ENCODE measurements at regions not wholly inside any gene's neighbourhood (a gene's known extent, or its start where the extent isn't known, plus 50 kb on each side); places are given as distances from the start of the nearest gene placed in this dataset.

DNA sequence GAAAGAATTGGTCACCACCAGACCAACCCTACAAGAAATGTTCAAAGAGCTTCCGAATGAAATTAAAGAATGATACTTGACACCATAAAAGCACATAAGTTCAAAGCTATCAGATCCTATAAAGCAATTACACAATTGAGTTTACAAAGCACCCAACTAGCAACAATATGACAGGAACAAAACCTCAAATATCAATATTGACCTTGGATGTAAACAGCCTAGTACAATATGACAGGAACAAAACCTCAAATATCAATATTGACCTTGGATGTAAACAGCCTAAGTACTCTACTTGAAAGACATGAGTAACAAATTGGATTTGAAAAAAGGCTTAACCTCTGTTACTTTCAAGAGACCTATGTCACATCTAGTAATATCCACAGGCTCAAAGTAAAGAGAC lies 1201.4 kb downstream of the XPNPEP1 start:
- no peaks in the 10 kb centered on the region for H3K27me3 ChIP-seq
- no peaks in the 10 kb centered on the region for H3K36me3 ChIP-seq (ENCODE audit: low read depth, missing control alignments)
- WGBS, 2 donors: 93 to 100% methylated on average over 1 of the region's 1 CpG
- intact Hi-C loops (cut with DNase I; ENCODE audit: low total_unique reads): no loop called here
- H3K27ac ChIP-seq: no peak overlapping the region
- no peak overlapping the region for H3K4me3 ChIP-seq
- no peak for TF ChIP-seq CTCF (IDR thresholded peaks at IDR 0.05)
- no peak for TF ChIP-seq POLR2A (IDR thresholded peaks at IDR 0.05)
- no peaks in the 10 kb centered on the region for H3K4me1 ChIP-seq
- no peak for DNase-seq
- H3K9me3 ChIP-seq: no peaks in the 10 kb centered on the region

DNA sequence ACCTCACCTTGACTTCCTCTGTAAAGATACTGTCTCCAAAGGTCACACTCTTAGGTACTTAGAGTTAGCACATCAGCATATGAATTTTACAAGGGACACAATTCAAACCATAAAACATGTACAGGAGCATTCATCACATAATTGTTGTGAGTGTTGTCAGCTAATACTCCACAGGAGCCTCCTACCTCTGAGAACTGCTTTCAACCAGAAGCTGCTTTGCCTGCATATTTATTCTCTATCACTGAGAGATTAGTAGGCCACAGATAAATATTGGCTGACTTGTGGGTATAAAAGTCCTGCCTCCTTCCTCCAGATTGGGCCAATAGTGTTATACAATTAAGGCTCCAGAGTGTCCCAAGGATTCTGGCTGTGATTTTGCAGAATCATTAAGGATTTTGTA lies 1207.0 kb downstream of the XPNPEP1 start:
- TF ChIP-seq POLR2A (IDR thresholded peaks at IDR 0.05): no peak
- no peak for TF ChIP-seq CTCF (IDR thresholded peaks at IDR 0.05)
- no peaks in the 10 kb centered on the region for H3K36me3 ChIP-seq (ENCODE audit: low read depth, missing control alignments)

DNA sequence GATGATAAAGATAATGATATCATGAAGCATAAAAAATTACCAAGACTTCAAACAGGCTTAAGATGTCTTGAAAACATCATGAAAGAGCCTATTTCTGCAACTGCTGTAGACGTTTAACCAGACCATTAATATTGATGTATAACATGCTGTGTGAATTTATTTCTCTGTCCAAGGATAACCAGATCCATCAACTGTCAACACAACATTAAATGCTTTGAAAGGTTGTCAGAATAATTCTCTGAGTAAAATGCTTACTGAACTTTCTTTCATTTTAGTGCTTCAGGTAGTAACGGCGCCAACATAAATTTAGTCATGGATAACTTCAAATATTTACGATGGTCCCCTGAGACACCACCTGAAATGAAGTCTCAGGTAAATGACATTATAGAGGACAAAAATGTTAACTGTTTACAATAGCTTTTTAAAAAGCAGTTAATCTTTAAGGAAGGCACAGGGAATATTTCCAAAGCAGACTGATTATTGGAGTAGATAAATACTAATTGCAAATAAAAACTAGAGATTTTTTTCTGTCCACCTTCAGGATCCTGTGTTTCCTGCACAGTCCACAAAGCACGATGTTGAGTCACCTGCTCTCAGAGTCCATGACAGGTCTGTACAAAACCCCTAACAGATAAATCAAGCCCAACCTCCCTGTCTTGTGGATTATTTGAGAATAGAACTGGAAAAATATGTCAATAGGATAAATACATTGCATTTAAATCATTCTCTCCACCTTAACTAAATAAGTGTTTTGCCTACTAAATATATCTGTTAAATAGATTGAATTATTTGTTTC lies 1213.2 kb downstream of the XPNPEP1 start:
- WGBS, 2 donors: 82 to 91% methylated on average over 5 of the region's 5 CpGs
- no peak overlapping the region for H3K27ac ChIP-seq
- DNase-seq: no peak
- no peaks in the 10 kb centered on the region for H3K27me3 ChIP-seq
- no peaks in the 10 kb centered on the region for H3K9me3 ChIP-seq
- H3K36me3 ChIP-seq (ENCODE audit: low read depth, missing control alignments): no peaks in the 10 kb centered on the region
- no peak for TF ChIP-seq CTCF (IDR thresholded peaks at IDR 0.05)
- no peak for TF ChIP-seq POLR2A (IDR thresholded peaks at IDR 0.05)
- H3K4me1 ChIP-seq: no peaks in the 10 kb centered on the region
- intact Hi-C loops (cut with DNase I; ENCODE audit: low total_unique reads): no loop called here
- H3K4me3 ChIP-seq: no peak overlapping the region

More for the DNA sequence above, 1207.0 kb downstream of the XPNPEP1 start:
- no peaks in the 10 kb centered on the region for H3K27me3 ChIP-seq
- DNase-seq: no peak
- H3K27ac ChIP-seq: no peak overlapping the region
- H3K4me1 ChIP-seq: no peaks in the 10 kb centered on the region
- no peaks in the 10 kb centered on the region for H3K9me3 ChIP-seq
- intact Hi-C loops (cut with DNase I; ENCODE audit: low total_unique reads): no loop called here
- H3K4me3 ChIP-seq: no peak overlapping the region

DNA sequence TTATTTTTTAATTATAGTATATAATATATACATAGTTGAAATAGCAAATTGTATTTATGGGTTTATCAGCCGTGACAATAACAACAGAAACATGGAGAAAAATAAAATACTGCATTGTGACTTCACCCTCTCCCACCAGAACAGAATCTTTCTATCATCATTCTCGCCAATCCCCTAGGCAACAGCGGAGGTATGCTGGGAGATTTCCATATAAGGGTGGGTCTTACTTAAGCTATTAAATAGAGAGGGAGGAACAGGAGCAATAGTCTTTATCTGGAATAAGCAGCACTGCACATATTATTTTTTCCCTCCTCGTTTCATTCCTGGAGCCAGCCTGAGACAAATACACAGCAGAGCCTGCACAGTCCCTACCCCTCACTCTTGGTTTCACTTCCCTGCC lies 1214.9 kb downstream of the XPNPEP1 start:
- no peaks in the 10 kb centered on the region for H3K4me1 ChIP-seq
- H3K9me3 ChIP-seq: no peaks in the 10 kb centered on the region
- DNase-seq: no peak
- WGBS, 2 donors: 75 to 80% methylated on average over 4 of the region's 4 CpGs
- intact Hi-C loops (cut with DNase I; ENCODE audit: low total_unique reads): no loop called here
- no peaks in the 10 kb centered on the region for H3K36me3 ChIP-seq (ENCODE audit: low read depth, missing control alignments)
- TF ChIP-seq CTCF (IDR thresholded peaks at IDR 0.05): no peak
- no peak for TF ChIP-seq POLR2A (IDR thresholded peaks at IDR 0.05)
- H3K4me3 ChIP-seq: no peak overlapping the region
- no peaks in the 10 kb centered on the region for H3K27me3 ChIP-seq
- no peak overlapping the region for H3K27ac ChIP-seq

Data from testis (tissue), 2 donors.